Ishikawa (cell line): ENCODE measurements at regions not wholly inside any gene's neighbourhood (a gene's known extent, or its start where the extent isn't known, plus 50 kb on each side); places are given as distances from the start of the nearest gene placed in this dataset.

Source experiments
- TAF1 ChIP-seq: IDR thresholded peaks from 2 replicates; pipeline ENCODE4 v1.6.1; 2012; ENCODE audit warnings: low read depth, mild to moderate bottlenecking
- TCF12 ChIP-seq: IDR thresholded peaks from 2 replicates; pipeline ENCODE4 v1.6.1; 2012; ENCODE audit warnings: low read depth

DNA sequence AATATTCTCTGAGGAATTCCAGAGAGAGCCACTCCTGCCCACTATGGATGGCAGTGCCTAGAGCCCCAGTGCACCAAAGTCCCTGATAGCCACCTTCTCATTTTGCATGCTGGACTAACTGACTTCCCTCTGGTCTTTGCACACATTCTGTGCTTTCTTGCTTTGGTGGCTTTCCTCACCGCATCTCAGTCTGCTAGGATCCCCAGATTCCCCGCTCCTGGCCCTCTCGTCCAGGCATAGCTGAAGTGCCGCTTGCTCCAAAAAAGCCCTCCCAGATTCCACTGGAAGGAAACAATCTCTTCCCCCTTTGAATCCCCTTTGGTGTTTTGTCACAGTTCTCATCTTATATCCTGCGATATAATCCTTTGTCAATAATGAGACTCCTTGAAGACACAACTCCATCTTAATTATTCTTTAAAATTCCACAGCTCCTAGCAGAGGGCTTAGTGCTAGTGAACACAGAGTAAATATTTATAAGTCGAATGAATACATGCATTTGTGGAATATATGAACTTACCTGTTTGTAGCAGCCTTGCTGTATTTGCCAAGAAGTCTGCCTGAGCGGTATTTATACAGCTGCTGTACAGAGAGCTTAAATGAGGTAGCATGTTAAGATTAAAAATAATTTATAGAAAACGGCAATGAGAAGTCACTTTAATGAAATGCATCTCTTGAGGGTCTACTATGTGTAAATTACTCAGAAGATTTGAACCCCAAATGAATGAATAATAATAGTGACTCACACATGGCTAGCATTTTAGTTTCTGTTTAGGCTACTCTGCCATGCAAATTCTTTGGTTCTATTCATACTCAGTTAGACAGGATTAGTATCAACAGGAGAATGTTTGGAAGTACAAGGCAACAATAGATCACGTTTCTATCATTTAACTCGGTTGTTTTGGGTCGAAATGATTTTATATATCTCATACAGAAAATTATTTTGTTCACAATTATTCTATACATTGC lies 421.9 kb upstream of the TENM3 start:
- no peak for TF ChIP-seq TAF1
- no peak for TF ChIP-seq TCF12
